ENCODE measurements at regions not wholly inside any gene's neighbourhood (a gene's known extent, or its start where the extent isn't known, plus 50 kb on each side); places are given as distances from the start of the nearest gene placed in this dataset.

- TF ChIP-seq CTCF (IDR thresholded peaks at IDR 0.05; ENCODE audit: poor library complexity) (no peak), EZH2 (IDR thresholded peaks at IDR 0.05; ENCODE audit: borderline replicate concordance) (no peak), EZH2phosphoT487 (IDR thresholded peaks at IDR 0.05; ENCODE audit: low read depth, severe bottlenecking, unreplicated experiment) (no peak)
These were observed 86.2 kb upstream of the FOXN2 start for GRCh38 chr2:48228345-48228684.

Measured in hepatocyte (in vitro differentiated cells).